Transverse colon (tissue), 4 donors: ENCODE measurements at regions not wholly inside any gene's neighbourhood (a gene's known extent, or its start where the extent isn't known, plus 50 kb on each side); places are given as distances from the start of the nearest gene placed in this dataset.
A peak's percentile ranks its signal among the peaks of the same experiment; 100 is the strongest.

ENCODE experiments used
- DNase-seq: peaks from one replicate; pipeline ENCODE4 v3.0.0-alpha.2; 2019
- H3K27ac ChIP-seq, 4 donors: fragments of 200-600 bp; sonication (generic); 2 replicates each; pipeline ENCODE4 v1.5.1; 2016 to 2018; ENCODE audit warnings: inconsistent platforms in 4 of 4
- H3K27me3 ChIP-seq: fragments of 200-600 bp; sonication (generic); 2 replicates; pipeline ENCODE4 v1.5.1; 2017; ENCODE audit warnings: inconsistent platforms
- H3K36me3 ChIP-seq, 4 donors: fragments of 200-600 bp; sonication (generic); 2 replicates each; pipeline ENCODE4 v1.5.1; 2017 to 2019; ENCODE audit warnings: inconsistent platforms in 4 of 4
- H3K4me1 ChIP-seq, 4 donors: fragments of 200-600 bp; sonication (generic); 2 replicates each; pipeline ENCODE4 v1.5.1; 2017 to 2020; ENCODE audit warnings: inconsistent platforms in 4 of 4
- H3K4me3 ChIP-seq, 4 donors: fragments of 200-600 bp; sonication (generic); 1 replicate in 1 of 4; 2 replicates in 3 of 4; pipeline versions ENCODE4 v1.5.1 to v1.6.1; 2017 to 2019; ENCODE audit warnings: inconsistent platforms in 4 of 4
- H3K9me3 ChIP-seq, 2 donors: fragments of 200-600 bp; sonication (generic); 2 replicates each; pipeline ENCODE4 v1.5.1; 2017 to 2019; ENCODE audit warnings: inconsistent platforms in 2 of 2
- CTCF ChIP-seq, 5 experiments: fragments of 200-600 bp in 3 of 5; fragments of 450-650 bp in 2 of 5; sonication (generic) in 3 of 5; IDR thresholded peaks; 1 replicate in 2 of 5; 2 replicates in 3 of 5; pipeline ENCODE4 v1.5.1; 2016 to 2017; ENCODE audit warnings: antibody characterized with exemption in 5 of 5, inconsistent platforms in 3 of 5, mild to moderate bottlenecking in 2 of 5, moderate library complexity in 1 of 5
- EP300 ChIP-seq: sonication (generic); formaldehyde crosslinking; IDR thresholded peaks from one replicate; pipeline ENCODE4 v1.6.1; 2017; ENCODE audit warnings: antibody characterized with exemption, low read depth
- POLR2A ChIP-seq: fragments of 450-650 bp; IDR thresholded peaks from one replicate; pipeline ENCODE4 v1.6.1; 2016; ENCODE audit warnings: antibody characterized with exemption, mild to moderate bottlenecking, moderate library complexity
- POLR2AphosphoS5 ChIP-seq, 3 donors: sonication (generic); formaldehyde crosslinking; IDR thresholded peaks; one replicate each; pipeline ENCODE4 v1.6.1; 2016; ENCODE audit warnings: antibody characterized with exemption in 3 of 3
- WGBS, 2 donors: methylation state at CpG; one replicate each; pipeline ENCODE4 v1.1.5; 2018; ENCODE audit warnings: low coverage in 1 of 2; 5-methylcytosine and 5-hydroxymethylcytosine counted together
- in situ Hi-C, 4 donors: fragments of 200-750 bp; cut with MboI; loops; one replicate each; pipeline versions ENCODE4 v1.15.0 to v1.15.1; 2017; ENCODE audit warnings: low sequenced_read_pairs in 3 of 4, low pct_ligation_motif_present in 1 of 4, low pct_unique_long_range_greater_than_20kb in 1 of 4
- intact Hi-C: fragments of 100-400 bp; cut with DNase I; formaldehyde crosslinking; loops from one replicate; pipeline ENCODE4 v1.15.1; 2023; ENCODE audit warnings: low total_unique reads

- DNase-seq: no peak
- in situ Hi-C loops (no loop called here), intact Hi-C loops (no loop called here)
- H3K9me3 ChIP-seq: no peaks in the 10 kb centered on the region
- no peaks in the 10 kb centered on the region for H3K27me3 ChIP-seq
- H3K36me3 ChIP-seq: no peaks in the 10 kb centered on the region
- no peak overlapping the region for H3K4me3 ChIP-seq
- H3K27ac ChIP-seq: no peak overlapping the region
- WGBS, 2 donors: 62 to 72% methylated on average over 13 to 14 of the region's 14 CpGs
- peaks cover 0 to 3% (median 0%) of the 10 kb centered on the region in 4 donors for H3K4me1 ChIP-seq
- no peak for TF ChIP-seq POLR2A
- no peak for TF ChIP-seq CTCF (IDR thresholded peaks at IDR 0.05)
- no peak for TF ChIP-seq POLR2AphosphoS5 (IDR thresholded peaks at IDR 0.05)
- TF ChIP-seq EP300: no peak
Measured at GRCh38 chr5:174573221-174573994, 151.0 kb upstream of the MSX2 start.

GRCh38 chr5:174575043-174575442 lies 149.3 kb upstream of the MSX2 start:
- intact Hi-C loops (no loop called here), in situ Hi-C loops (no loop called here)
- TF ChIP-seq POLR2A (no peak), EP300 (no peak), POLR2AphosphoS5 (IDR thresholded peaks at IDR 0.05) (no peak), CTCF (IDR thresholded peaks at IDR 0.05) (no peak)
- WGBS, 2 donors: 84 to 93% methylated on average over 2 of the region's 2 CpGs
- H3K4me3 ChIP-seq: no peak overlapping the region
- DNase-seq: no peak
- no peaks in the 10 kb centered on the region for H3K9me3 ChIP-seq
- peaks cover 0 to 3% (median 0%) of the 10 kb centered on the region in 4 donors for H3K4me1 ChIP-seq
- H3K27ac ChIP-seq: no peak overlapping the region
- no peaks in the 10 kb centered on the region for H3K36me3 ChIP-seq
- no peaks in the 10 kb centered on the region for H3K27me3 ChIP-seq

- intact Hi-C loops: no loop called here
Measured at GRCh38 chr5:174576042-174576441, 148.3 kb upstream of the MSX2 start.

GRCh38 chr5:174581479-174581878 lies 142.9 kb upstream of the MSX2 start:
- H3K27ac ChIP-seq: no peak overlapping the region
- no peak for DNase-seq
- no peak overlapping the region for H3K4me3 ChIP-seq
- no peaks in the 10 kb centered on the region for H3K4me1 ChIP-seq
- intact Hi-C loops: no loop called here
- no peak for TF ChIP-seq POLR2A
- TF ChIP-seq CTCF (IDR thresholded peaks at IDR 0.05): peak in 1 of 5 experiments; percentile 8
- no peaks in the 10 kb centered on the region for H3K27me3 ChIP-seq
- H3K36me3 ChIP-seq: no peaks in the 10 kb centered on the region
- peaks cover 0 to 4% of the 10 kb centered on the region in 2 donors for H3K9me3 ChIP-seq
- in situ Hi-C loops: no loop called here
- 8 to 14% methylated on average over 3 to 5 of the region's 5 CpGs for WGBS, 2 donors

More at GRCh38 chr5:174576042-174576441, 148.3 kb upstream of the MSX2 start:
- Histone ChIP-seq H3K4me1 (peaks cover 0 to 3% (median 0%) of the 10 kb centered on the region in 4 donors), H3K27ac (no peak overlapping the region), H3K9me3 (no peaks in the 10 kb centered on the region), H3K36me3 (no peaks in the 10 kb centered on the region), H3K27me3 (no peaks in the 10 kb centered on the region), H3K4me3 (no peak overlapping the region)
- in situ Hi-C loops: no loop called here
- TF ChIP-seq CTCF (IDR thresholded peaks at IDR 0.05) (no peak), POLR2A (no peak), POLR2AphosphoS5 (IDR thresholded peaks at IDR 0.05) (no peak), EP300 (no peak)
- 86 to 92% methylated on average over 6 of the region's 6 CpGs for WGBS, 2 donors
- no peak for DNase-seq
